ENCODE measurements at regions not wholly inside any gene's neighbourhood (a gene's known extent, or its start where the extent isn't known, plus 50 kb on each side); places are given as distances from the start of the nearest gene placed in this dataset.

- TF ChIP-seq CTCF (IDR thresholded peaks at IDR 0.05; ENCODE audit: borderline replicate concordance, extremely low read depth, low read length, poor library complexity, severe bottlenecking) = no peak
- no peak for TF ChIP-seq EZH2 (IDR thresholded peaks at IDR 0.05; ENCODE audit: borderline replicate concordance, low read depth, low read length, severe bottlenecking)
Measured at GRCh38 chr9:109830545-109830944, 50.5 kb downstream of the PALM2AKAP2 start.

Data from DND-41 (cell line).